ENCODE measurements at regions not wholly inside any gene's neighbourhood (a gene's known extent, or its start where the extent isn't known, plus 50 kb on each side); places are given as distances from the start of the nearest gene placed in this dataset.

- no peak for TF ChIP-seq POLR2A (IDR thresholded peaks at IDR 0.05)
- TF ChIP-seq CTCF (IDR thresholded peaks at IDR 0.05 in 8 of 11, conservative IDR thresholded peaks at IDR 0.05 in 3 of 11), result no peak
- TF ChIP-seq POLR2AphosphoS5 (IDR thresholded peaks at IDR 0.05), result no peak
Observed at GRCh38 chr6:101275251-101275650, 118.3 kb upstream of the GRIK2 start.
